HCT116 (cell line): ENCODE measurements at regions not wholly inside any gene's neighbourhood (a gene's known extent, or its start where the extent isn't known, plus 50 kb on each side); places are given as distances from the start of the nearest gene placed in this dataset.

Source experiments
- ATAC-seq: fragments of 200-7000 bp; cut with Tn5 transposase; 2 replicates; pipeline ENCODE4 v1.9.1; 2020; ENCODE audit warnings: mild to moderate bottlenecking, moderate library complexity
- BruUV-seq: library from RNA; stranded (reverse); fragments of 400-500 nt; replicated peaks from 2 replicates; lab custom pipeline; 2021; lab: Mats Ljungman, UMichigan
- CTCF ChIA-PET: fragments of 300-600 bp; sonication (Branson Sonifier 250); formaldehyde crosslinking; loops from one replicate; lab custom pipeline; 2021; ENCODE audit warnings: antibody characterized with exemption; lab: Charles Lee
- POLR2A ChIA-PET: fragments of 300-600, 350-600 bp; sonication (Branson Sonifier 250); formaldehyde crosslinking; loops from one replicate; lab custom pipeline; 2021; ENCODE audit warnings: antibody characterized with exemption; lab: Charles Lee
- RAD21 ChIA-PET, 2 experiments: fragments of 300-600 bp; sonication (Branson Sonifier 250); formaldehyde crosslinking; loops; one replicate each; lab custom pipeline; 2023; ENCODE audit warnings: low total read pairs in 2 of 2; ENCODE audit not compliant: uncharacterized antibody in 2 of 2, unreplicated experiment in 2 of 2, low non-redundant PET in 1 of 2; lab: Charles Lee
- DNase-seq: peaks from one replicate; pipeline ENCODE4 v3.0.0-alpha.2; 2010; ENCODE audit warnings: low read depth, low spot score
- H2AFZ ChIP-seq: fragments of 200-600 bp; shearing (Covaris generic), sonication (generic); 2 replicates; pipeline ENCODE4 v1.6.1; 2017; ENCODE audit warnings: low read depth, mixed run types, mixed read lengths, antibody characterized with exemption, low read length; ENCODE audit not compliant: poor library complexity, severe bottlenecking
- H3K27ac ChIP-seq: 2 replicates; pipeline ENCODE4 v1.5.1; 2012; ENCODE audit warnings: low read depth, low read length
- H3K27me3 ChIP-seq: fragments of 200-600 bp; sonication (generic); 2 replicates; pipeline ENCODE4 v1.6.1; 2016; ENCODE audit warnings: mixed run types, low read length, mixed read lengths; ENCODE audit not compliant: insufficient read depth
- H3K36me3 ChIP-seq, 2 experiments: fragments of 200-500 bp in 1 of 2; fragments of 200-600 bp in 1 of 2; sonication (Bioruptor generic) in 1 of 2; sonication (generic) in 1 of 2; 2 replicates each; pipeline versions ENCODE4 v1.5.1 to v1.6.1; 2014 to 2016; ENCODE audit warnings: low read length in 2 of 2, inconsistent platforms in 1 of 2, mixed read lengths in 1 of 2, mixed run types in 1 of 2; ENCODE audit not compliant: insufficient read depth in 2 of 2, control insufficient read depth in 1 of 2
- H3K4me1 ChIP-seq, 2 experiments: fragments of 200-600 bp in 1 of 2; sonication (generic) in 1 of 2; 2 replicates each; pipeline versions ENCODE4 v1.5.1 to v1.6.1; 2012 to 2017; ENCODE audit warnings: low read length in 2 of 2, inconsistent platforms in 1 of 2, mild to moderate bottlenecking in 1 of 2, mixed read lengths in 1 of 2, mixed run types in 1 of 2, moderate library complexity in 1 of 2; ENCODE audit not compliant: insufficient read depth in 2 of 2, control insufficient read depth in 1 of 2
- H3K4me2 ChIP-seq: fragments of 200-600 bp; sonication (generic); 2 replicates; pipeline ENCODE4 v1.6.1; 2017; ENCODE audit warnings: mixed run types, low read length, mixed read lengths
- H3K4me3 ChIP-seq, 2 experiments: fragments of 200-600 bp in 1 of 2; sonication (generic) in 1 of 2; replicated peaks in 1 of 2; 2 replicates each; pipeline ENCODE4 v1.5.1; 2011 to 2016; ENCODE audit warnings: low read length in 2 of 2, control low read depth in 1 of 2, low read depth in 1 of 2, mild to moderate bottlenecking in 1 of 2, mixed read lengths in 1 of 2, mixed run types in 1 of 2
- H3K79me2 ChIP-seq: fragments of 200-600 bp; sonication (generic); 2 replicates; pipeline ENCODE4 v1.6.1; 2017; ENCODE audit warnings: mild to moderate bottlenecking, mixed run types, low read length, moderate library complexity, mixed read lengths; ENCODE audit not compliant: insufficient read depth
- H3K9ac ChIP-seq: fragments of 200-600 bp; sonication (generic); 2 replicates; pipeline ENCODE4 v1.6.1; 2016; ENCODE audit warnings: low read length, mixed read lengths
- H3K9me2 ChIP-seq: fragments of 200-600 bp; sonication (generic), shearing (Covaris generic); 2 replicates; pipeline ENCODE4 v1.6.1; 2017; ENCODE audit warnings: mixed run types, mild to moderate bottlenecking, moderate library complexity; ENCODE audit not compliant: insufficient read depth
- H3K9me3 ChIP-seq, 2 experiments: fragments of 200-500 bp in 1 of 2; fragments of 200-600 bp in 1 of 2; sonication (Bioruptor generic) in 1 of 2; sonication (generic) in 1 of 2; 2 replicates each; pipeline ENCODE4 v1.6.1; 2014 to 2017; ENCODE audit warnings: low read length in 2 of 2, mixed read lengths in 2 of 2, inconsistent platforms in 1 of 2, low read depth in 1 of 2, mild to moderate bottlenecking in 1 of 2, mixed run types in 1 of 2, moderate library complexity in 1 of 2; ENCODE audit not compliant: control insufficient read depth in 1 of 2, insufficient read depth in 1 of 2
- H4K20me1 ChIP-seq: fragments of 200-600 bp; sonication (generic), shearing (Covaris generic); 2 replicates; pipeline ENCODE4 v1.6.1; 2017; ENCODE audit warnings: mixed run types, mild to moderate bottlenecking, moderate library complexity; ENCODE audit not compliant: insufficient read depth
- CBX3 ChIP-seq: IDR thresholded peaks from 2 replicates; pipeline ENCODE4 v1.6.1; 2012; ENCODE audit warnings: low read depth
- CTCF ChIP-seq, 3 experiments: fragments of 200-600 bp in 1 of 3; sonication (generic) in 1 of 3; IDR thresholded peaks in 2 of 3; conservative IDR thresholded peaks in 1 of 3; 2 replicates each; pipeline ENCODE4 v1.5.1; 2012 to 2017; ENCODE audit warnings: low read depth in 2 of 3, low read length in 2 of 3, antibody characterized with exemption in 1 of 3, borderline replicate concordance in 1 of 3, control low read depth in 1 of 3, mild to moderate bottlenecking in 1 of 3, mixed read lengths in 1 of 3, mixed run types in 1 of 3, moderate library complexity in 1 of 3; ENCODE audit not compliant: insufficient read depth in 1 of 3
- ELF1 ChIP-seq: IDR thresholded peaks from 2 replicates; pipeline ENCODE4 v1.6.1; 2012; ENCODE audit warnings: low read depth, borderline replicate concordance
- FOSL1 ChIP-seq: IDR thresholded peaks from 2 replicates; pipeline ENCODE4 v1.6.1; 2012; ENCODE audit warnings: low read depth
- JUND ChIP-seq: IDR thresholded peaks from 2 replicates; pipeline ENCODE4 v1.6.1; 2012
- MAX ChIP-seq: IDR thresholded peaks from 2 replicates; pipeline ENCODE4 v1.6.1; 2012
- REST ChIP-seq: IDR thresholded peaks from 2 replicates; pipeline ENCODE4 v1.6.1; 2012; ENCODE audit warnings: low read depth
- SP1 ChIP-seq: IDR thresholded peaks from 2 replicates; pipeline ENCODE4 v1.6.1; 2012; ENCODE audit warnings: low read depth
- SRF ChIP-seq: IDR thresholded peaks from 2 replicates; pipeline ENCODE4 v1.6.1; 2012; ENCODE audit warnings: low read depth
- YY1 ChIP-seq: IDR thresholded peaks from 2 replicates; pipeline ENCODE4 v1.6.1; 2011; ENCODE audit warnings: low read length, low read depth, moderate library complexity, mild to moderate bottlenecking; ENCODE audit not compliant: insufficient replicate concordance; ENCODE audit errors: extremely low read depth
- ZFX ChIP-seq: fragments of 450-650 bp; IDR thresholded peaks from 2 replicates; pipeline ENCODE4 v1.6.1; 2017
- intact Hi-C: fragments of 100-400 bp; cut with micrococcal nuclease; formaldehyde crosslinking; loops from 2 replicates; pipeline ENCODE4 v1.10.0; 2022

- H3K9ac ChIP-seq: no peak overlapping the region
- intact Hi-C loops: no loop called here
- H3K9me3 ChIP-seq: peaks cover 20 to 27% of the 10 kb centered on the region in 2 experiments; a peak in 3 of 4 replicates
- no peaks in the 10 kb centered on the region for H3K27me3 ChIP-seq
- H3K4me1 ChIP-seq: no peaks in the 10 kb centered on the region
- ChIA-PET CTCF (no interaction called here), RAD21 (no interaction called here), POLR2A (no interaction called here)
- H2AFZ ChIP-seq: no peak overlapping the region
- no peaks in the 10 kb centered on the region for H3K79me2 ChIP-seq
- no peak for DNase-seq
- no peak overlapping the region for H3K4me3 ChIP-seq
- ATAC-seq: no peak
- no peak for TF ChIP-seq FOSL1
- no peak for TF ChIP-seq ELF1
- no peak for TF ChIP-seq CBX3
- no peak for TF ChIP-seq REST
- no peak for TF ChIP-seq SRF
- TF ChIP-seq JUND: no peak
- no peak for TF ChIP-seq CTCF (IDR thresholded peaks at IDR 0.05 in 2 of 3, conservative IDR thresholded peaks at IDR 0.05 in 1 of 3; ENCODE audit: borderline replicate concordance in 1 of 3, insufficient read depth in 1 of 3, low read depth in 2 of 3, low read length in 2 of 3)
- no peak for TF ChIP-seq SP1
- TF ChIP-seq MAX: no peak
- no peak for TF ChIP-seq YY1
- TF ChIP-seq ZFX: no peak
- TF ChIP-seq, all 23 proteins: peak for 0
- no peak overlapping the region for H3K27ac ChIP-seq
- H3K4me2 ChIP-seq: no peak overlapping the region
- BruUV-seq: no TSS peak
- H3K36me3 ChIP-seq: no peaks in the 10 kb centered on the region
- H4K20me1 ChIP-seq: no peaks in the 10 kb centered on the region
- no peaks in the 10 kb centered on the region for H3K9me2 ChIP-seq
Observed at GRCh38 chr19:28846094-28846812, 366.7 kb downstream of the UQCRFS1 start.
